Activated CD8-positive, alpha-beta T cell treated with anti-CD3 and anti-CD28 coated beads for 36 hours (primary cell): ENCODE measurements at regions not wholly inside any gene's neighbourhood (a gene's known extent, or its start where the extent isn't known, plus 50 kb on each side); places are given as distances from the start of the nearest gene placed in this dataset.

Experiments
- ATAC-seq: fragments of 200-7000 bp; cut with Tn5 transposase; one replicate; pipeline ENCODE4 v1.10.0; 2021; ENCODE audit warnings: mild to moderate bottlenecking, moderate library complexity
- CTCF ChIA-PET: fragments of 350-600 bp; sonication (Branson Sonifier 250); formaldehyde crosslinking; loops from one replicate; lab custom pipeline; 2021; ENCODE audit warnings: antibody characterized with exemption; lab: Charles Lee
- POLR2A ChIA-PET: fragments of 350-600 bp; sonication (Branson Sonifier 250); formaldehyde crosslinking; loops from one replicate; lab custom pipeline; 2021; ENCODE audit warnings: antibody characterized with exemption; lab: Charles Lee
- DNase-seq: peaks from one replicate; pipeline ENCODE4 v3.0.0-alpha.2; 2020
- H3K27ac Mint-ChIP-seq: one replicate; pipeline ENCODE4 v1.8.0; 2021; ENCODE audit warnings: mild to moderate bottlenecking, mixed read lengths
- H3K27me3 Mint-ChIP-seq: one replicate; pipeline ENCODE4 v1.8.0; 2021; ENCODE audit warnings: mixed read lengths
- H3K36me3 Mint-ChIP-seq: one replicate; pipeline ENCODE4 v1.8.0; 2021; ENCODE audit warnings: low read depth, mixed read lengths
- H3K4me1 Mint-ChIP-seq: one replicate; pipeline ENCODE4 v1.8.0; 2021; ENCODE audit warnings: low read depth, mixed read lengths
- H3K4me3 Mint-ChIP-seq: one replicate; pipeline ENCODE4 v1.8.0; 2021; ENCODE audit warnings: mild to moderate bottlenecking, moderate library complexity, mixed read lengths
- H3K9me3 Mint-ChIP-seq: one replicate; pipeline ENCODE4 v1.8.0; 2021; ENCODE audit warnings: mixed read lengths
- intact Hi-C: fragments of 100-400 bp; cut with micrococcal nuclease; formaldehyde crosslinking; loops from one replicate; pipeline ENCODE4 v1.10.0; 2022
- TF ChIP-seq, protein P1 (sequence below): fragments of 200-600 bp; IDR thresholded peaks from one replicate; pipeline ENCODE4 v1.8.0; 2022; ENCODE audit warnings: antibody characterized with exemption, mild to moderate bottlenecking

- H3K36me3 Mint-ChIP-seq, result no peaks in the 10 kb centered on the region
- DNase-seq, result no peak
- peaks cover 4% of the 10 kb centered on the region for H3K4me1 Mint-ChIP-seq
- H3K27ac Mint-ChIP-seq, result no peak overlapping the region
- H3K4me3 Mint-ChIP-seq, result no peak overlapping the region
- ATAC-seq, result no peak
- intact Hi-C loops, result no loop called here
- ChIA-PET CTCF (interaction anchor here (1.2 to 5.2 kb wide), 3 partner anchors 8 to 16 kb away, joined by 4 to 23 read pairs (median 7); no protein-coding TSS in a partner anchor), POLR2A (no interaction called here)
- H3K9me3 Mint-ChIP-seq, result no peaks in the 10 kb centered on the region
- TF ChIP-seq, protein P1, sequence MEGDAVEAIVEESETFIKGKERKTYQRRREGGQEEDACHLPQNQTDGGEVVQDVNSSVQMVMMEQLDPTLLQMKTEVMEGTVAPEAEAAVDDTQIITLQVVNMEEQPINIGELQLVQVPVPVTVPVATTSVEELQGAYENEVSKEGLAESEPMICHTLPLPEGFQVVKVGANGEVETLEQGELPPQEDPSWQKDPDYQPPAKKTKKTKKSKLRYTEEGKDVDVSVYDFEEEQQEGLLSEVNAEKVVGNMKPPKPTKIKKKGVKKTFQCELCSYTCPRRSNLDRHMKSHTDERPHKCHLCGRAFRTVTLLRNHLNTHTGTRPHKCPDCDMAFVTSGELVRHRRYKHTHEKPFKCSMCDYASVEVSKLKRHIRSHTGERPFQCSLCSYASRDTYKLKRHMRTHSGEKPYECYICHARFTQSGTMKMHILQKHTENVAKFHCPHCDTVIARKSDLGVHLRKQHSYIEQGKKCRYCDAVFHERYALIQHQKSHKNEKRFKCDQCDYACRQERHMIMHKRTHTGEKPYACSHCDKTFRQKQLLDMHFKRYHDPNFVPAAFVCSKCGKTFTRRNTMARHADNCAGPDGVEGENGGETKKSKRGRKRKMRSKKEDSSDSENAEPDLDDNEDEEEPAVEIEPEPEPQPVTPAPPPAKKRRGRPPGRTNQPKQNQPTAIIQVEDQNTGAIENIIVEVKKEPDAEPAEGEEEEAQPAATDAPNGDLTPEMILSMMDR, result no peak
- H3K27me3 Mint-ChIP-seq, result peaks cover 14% of the 10 kb centered on the region
Observed at GRCh38 chr16:85236818-85237150, 124.5 kb upstream of the CIBAR2 start.

DNA sequence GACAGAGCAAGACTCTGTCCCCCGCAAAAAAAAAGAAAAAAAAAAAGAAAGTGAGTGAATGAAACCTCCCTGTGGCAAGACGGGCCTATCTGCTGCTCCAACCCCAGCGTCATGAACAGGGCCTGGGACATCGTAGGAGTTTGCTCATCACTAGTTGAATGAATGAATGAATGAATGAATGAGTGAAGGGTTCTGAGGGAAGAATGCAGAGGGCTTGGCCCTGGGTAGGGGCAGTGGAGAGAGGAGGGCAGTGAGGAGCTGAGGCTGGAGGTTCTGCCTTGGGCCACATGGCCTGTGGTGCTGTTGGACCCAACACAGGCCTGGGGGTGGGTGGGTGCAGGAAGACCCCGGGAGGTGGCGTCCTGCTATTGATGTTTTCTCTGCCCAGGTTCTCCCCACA is 125.5 kb upstream of the CIBAR2 start:
- CTCF ChIA-PET, result interaction anchor here (1.3 to 5.2 kb wide), 2 partner anchors 7 to 15 kb away, joined by 4 to 23 read pairs; no protein-coding TSS in a partner anchor

DNA sequence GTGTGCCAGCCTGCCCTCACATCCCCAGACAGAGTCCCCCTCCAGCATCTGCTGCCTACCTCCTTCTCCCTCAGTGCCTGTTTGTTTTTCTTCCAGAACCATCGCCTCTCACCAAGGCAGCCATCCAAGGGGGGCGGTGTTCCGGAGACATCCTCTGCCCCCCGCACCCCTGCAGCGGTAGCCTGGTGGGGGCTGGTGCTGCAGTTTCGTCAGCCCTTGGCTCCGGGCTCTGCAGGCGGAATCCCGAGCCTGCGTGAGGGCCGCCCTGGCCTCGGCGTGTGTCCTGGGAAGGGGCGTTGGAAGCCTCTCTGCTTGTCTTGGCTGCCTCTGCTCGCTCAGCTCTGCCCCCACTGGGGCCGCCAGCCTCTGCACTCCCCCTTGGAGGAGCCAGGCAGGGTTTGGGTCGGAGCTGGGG is 126.0 kb upstream of the CIBAR2 start:
- Mint-ChIP-seq H3K4me3 (no peak overlapping the region), H3K4me1 (peaks cover 4% of the 10 kb centered on the region), H3K9me3 (no peaks in the 10 kb centered on the region), H3K36me3 (no peaks in the 10 kb centered on the region), H3K27ac (no peak overlapping the region), H3K27me3 (peaks cover 14% of the 10 kb centered on the region)
- CTCF ChIA-PET, result interaction anchor here (1.3 to 5.2 kb wide), 2 partner anchors 7 to 14 kb away, joined by 4 to 23 read pairs; no protein-coding TSS in a partner anchor
- POLR2A ChIA-PET, result no interaction called here
- ATAC-seq (no peak), DNase-seq (no peak)
- intact Hi-C loops, result no loop called here
- TF ChIP-seq, protein P1, result no peak

More for the DNA sequence above, 125.5 kb upstream of the CIBAR2 start:
- Mint-ChIP-seq H3K36me3 (no peaks in the 10 kb centered on the region), H3K4me1 (peaks cover 4% of the 10 kb centered on the region), H3K27me3 (peaks cover 14% of the 10 kb centered on the region), H3K27ac (no peak overlapping the region), H3K4me3 (no peak overlapping the region), H3K9me3 (no peaks in the 10 kb centered on the region)
- DNase-seq (no peak), ATAC-seq (no peak)
- TF ChIP-seq, protein P1, result no peak
- POLR2A ChIA-PET, result no interaction called here
- intact Hi-C loops, result no loop called here

GRCh38 chr16:85239239-85239638 is 127.0 kb upstream of the CIBAR2 start:
- DNase-seq, result no peak
- no peak overlapping the region for H3K4me3 Mint-ChIP-seq
- ATAC-seq, result no peak
- TF ChIP-seq, protein P1, result no peak
- no peak overlapping the region for H3K27ac Mint-ChIP-seq
- CTCF ChIA-PET, result interaction anchor here (5.2 kb wide), 1 partner anchor 13 kb away, joined by 23 read pairs; no protein-coding TSS in a partner anchor
- POLR2A ChIA-PET, result interaction anchor here (0.6 kb wide), 1 partner anchor 475 kb away, joined by 3 read pairs; no protein-coding TSS in a partner anchor
- peaks cover 4% of the 10 kb centered on the region for H3K4me1 Mint-ChIP-seq
- intact Hi-C loops, result no loop called here
- H3K27me3 Mint-ChIP-seq, result peaks cover 14% of the 10 kb centered on the region
- H3K36me3 Mint-ChIP-seq, result no peaks in the 10 kb centered on the region
- no peaks in the 10 kb centered on the region for H3K9me3 Mint-ChIP-seq

- Mint-ChIP-seq H3K9me3 (no peaks in the 10 kb centered on the region), H3K27ac (no peak overlapping the region), H3K4me1 (peaks cover 4% of the 10 kb centered on the region), H3K4me3 (no peak overlapping the region), H3K27me3 (peaks cover 14% of the 10 kb centered on the region), H3K36me3 (no peaks in the 10 kb centered on the region)
- no peak for DNase-seq
- CTCF ChIA-PET, result interaction anchor here (5.2 kb wide), 1 partner anchor 13 kb away, joined by 23 read pairs; no protein-coding TSS in a partner anchor
- intact Hi-C loops, result no loop called here
- no peak for ATAC-seq
- POLR2A ChIA-PET, result interaction anchor here (0.6 kb wide), 1 partner anchor 474 kb away, joined by 3 read pairs; no protein-coding TSS in a partner anchor
- TF ChIP-seq, protein P1, result no peak
Observed at GRCh38 chr16:85239871-85240270, 127.6 kb upstream of the CIBAR2 start.
